Endothelial cell of umbilical vein (primary cell): ENCODE measurements at regions not wholly inside any gene's neighbourhood (a gene's known extent, or its start where the extent isn't known, plus 50 kb on each side); places are given as distances from the start of the nearest gene placed in this dataset.

Experiments
- BruUV-seq: library from RNA; stranded (reverse); fragments of 400-500 nt; replicated peaks from 2 replicates; lab custom pipeline; 2021; lab: Mats Ljungman, UMichigan
- CTCF ChIA-PET: fragments of 300-600, 350-600 bp; sonication (Branson Sonifier 250); formaldehyde crosslinking; loops from one replicate; lab custom pipeline; 2021; ENCODE audit warnings: antibody characterized with exemption, inconsistent platforms; lab: Charles Lee
- POLR2A ChIA-PET: fragments of 300-600, 350-600 bp; sonication (Branson Sonifier 250); formaldehyde crosslinking; loops from one replicate; lab custom pipeline; 2021; ENCODE audit warnings: antibody characterized with exemption, inconsistent platforms; lab: Charles Lee
- DNase-seq: peaks from one replicate; pipeline ENCODE4 v3.0.0-alpha.2; 2011; ENCODE audit warnings: low read depth, low spot score
- FAIRE-seq: peaks from 2 replicates; lab custom pipeline; 2011; peaks lifted over from hg19 to GRCh38; lab: Jason Lieb, UNC
- H2AFZ ChIP-seq: 2 replicates; pipeline ENCODE4 v1.6.0; 2012; ENCODE audit warnings: low read depth, low read length, control low read depth, inconsistent platforms
- H3K27ac ChIP-seq: 2 replicates; pipeline ENCODE4 v1.5.1; 2011; ENCODE audit warnings: low read depth, mild to moderate bottlenecking, control low read depth, low read length, moderate library complexity; ENCODE audit not compliant: insufficient read depth
- H3K27me3 ChIP-seq, 2 experiments: 2 replicates each; pipeline versions ENCODE4 v1.6.0 to v1.6.1; 2011; ENCODE audit warnings: low read length in 2 of 2, mixed read lengths in 1 of 2; ENCODE audit not compliant: control insufficient read depth in 2 of 2, insufficient read depth in 2 of 2
- H3K36me3 ChIP-seq, 2 experiments: 2 replicates in 1 of 2; 3 replicates in 1 of 2; pipeline ENCODE4 v1.5.1; 2011; ENCODE audit warnings: low read length in 2 of 2, mild to moderate bottlenecking in 1 of 2, moderate library complexity in 1 of 2; ENCODE audit not compliant: control insufficient read depth in 2 of 2, insufficient read depth in 2 of 2; ENCODE audit errors: extremely low read depth in 1 of 2
- H3K4me1 ChIP-seq: 3 replicates; pipeline ENCODE4 v1.5.1; 2011; ENCODE audit warnings: mild to moderate bottlenecking, low read length; ENCODE audit not compliant: control insufficient read depth, insufficient read depth; ENCODE audit errors: extremely low read depth
- H3K4me2 ChIP-seq: 2 replicates; pipeline ENCODE4 v1.6.1; 2011; ENCODE audit warnings: low read length, control low read depth, mixed read lengths; ENCODE audit not compliant: insufficient read depth
- H3K4me3 ChIP-seq, 3 experiments: fragments of 200-600 bp in 1 of 3; sonication (generic), shearing (Covaris generic) in 1 of 3; replicated peaks in 1 of 3; 2 replicates each; pipeline ENCODE4 v1.5.1; 2011 to 2016; ENCODE audit warnings: control low read depth in 3 of 3, low read length in 3 of 3, mild to moderate bottlenecking in 2 of 3, inconsistent platforms in 1 of 3, low read depth in 1 of 3, moderate library complexity in 1 of 3; ENCODE audit not compliant: insufficient read depth in 1 of 3
- H3K79me2 ChIP-seq: 2 replicates; pipeline ENCODE4 v1.6.0; 2012; ENCODE audit warnings: low read length, inconsistent platforms; ENCODE audit not compliant: control insufficient read depth, insufficient read depth
- H3K9ac ChIP-seq: replicated peaks from 2 replicates; pipeline ENCODE3; 2011; ENCODE audit warnings: low read length, control low read depth; ENCODE audit not compliant: insufficient read depth; ENCODE audit errors: extremely low read depth
- H3K9me1 ChIP-seq: replicated peaks from 3 replicates; pipeline ENCODE4 v1.6.0; 2011; ENCODE audit warnings: mild to moderate bottlenecking, low read length; ENCODE audit not compliant: control insufficient read depth, insufficient read depth; ENCODE audit errors: extremely low read depth
- H3K9me3 ChIP-seq: replicated peaks from 2 replicates; pipeline ENCODE4 v1.5.1; 2012; ENCODE audit warnings: low read length, inconsistent platforms; ENCODE audit not compliant: control insufficient read depth, insufficient read depth
- H4K20me1 ChIP-seq: replicated peaks from 2 replicates; pipeline ENCODE3; 2011; ENCODE audit warnings: mild to moderate bottlenecking, low read length; ENCODE audit not compliant: control insufficient read depth, insufficient read depth; ENCODE audit errors: extremely low read depth
- CTCF ChIP-seq, 2 donors: IDR thresholded peaks; 1 replicate in 1 of 2; 2 replicates in 1 of 2; pipeline ENCODE4 v1.5.1; 2011; ENCODE audit warnings: low read length in 2 of 2, mild to moderate bottlenecking in 2 of 2, moderate library complexity in 2 of 2, control low read depth in 1 of 2, inconsistent platforms in 1 of 2, low read depth in 1 of 2; ENCODE audit not compliant: insufficient read depth in 1 of 2; ENCODE audit errors: extremely low read depth in 1 of 2
- EZH2 ChIP-seq: IDR thresholded peaks from 2 replicates; pipeline ENCODE4 v1.6.1; 2012; ENCODE audit warnings: borderline replicate concordance, low read depth, mild to moderate bottlenecking, moderate library complexity, low read length, inconsistent platforms; ENCODE audit not compliant: severe bottlenecking
- FOS ChIP-seq: IDR thresholded peaks from 2 replicates; pipeline ENCODE4 v1.6.1; 2011; ENCODE audit warnings: mild to moderate bottlenecking, low read length, moderate library complexity, borderline replicate concordance; ENCODE audit not compliant: insufficient read depth
- GATA2 ChIP-seq: IDR thresholded peaks from 2 replicates; pipeline ENCODE4 v1.7.0; 2011; ENCODE audit warnings: low read depth, mild to moderate bottlenecking, moderate library complexity, mixed read lengths, low read length; ENCODE audit not compliant: insufficient read length, insufficient read depth
- JUN ChIP-seq: IDR thresholded peaks from 2 replicates; pipeline ENCODE4 v1.6.1; 2011; ENCODE audit warnings: borderline replicate concordance, low read depth; ENCODE audit not compliant: insufficient read length, insufficient read depth
- MAX ChIP-seq: IDR thresholded peaks from 2 replicates; pipeline ENCODE4 v1.6.1; 2011; ENCODE audit not compliant: insufficient read depth, insufficient read length
- MYC ChIP-seq: IDR thresholded peaks from one replicate; pipeline ENCODE4 v1.6.1; 2011; ENCODE audit warnings: mild to moderate bottlenecking, low read depth, low read length
- POLR2A ChIP-seq: IDR thresholded peaks from 2 replicates; pipeline ENCODE4 v1.6.1; 2012; ENCODE audit warnings: low read depth, mild to moderate bottlenecking, control low read depth, low read length
- POLR2AphosphoS5 ChIP-seq: IDR thresholded peaks from 2 replicates; pipeline ENCODE4 v1.6.1; 2012; ENCODE audit warnings: low read depth, mild to moderate bottlenecking, control low read depth, low read length, moderate library complexity; ENCODE audit not compliant: insufficient read depth
- dilution Hi-C: fragments of 300-500 bp; cut with MboI; formaldehyde crosslinking; loops from one replicate; pipeline ENCODE4 v1.15.0; 2019; ENCODE audit warnings: low sequenced_read_pairs; ENCODE audit not compliant: extremely low pct_ligation_motif_present
- intact Hi-C: fragments of 100-400 bp; cut with micrococcal nuclease; formaldehyde crosslinking; loops from one replicate; pipeline ENCODE4 v1.10.0; 2022

GRCh38 chr14:31988244-31988643, 88.9 kb upstream of the ARHGAP5 start:
- Histone ChIP-seq H2AFZ (no peak overlapping the region), H3K4me3 (no peak overlapping the region), H3K36me3 (no peaks in the 10 kb centered on the region), H3K9ac (no peak overlapping the region), H3K9me1 (no peaks in the 10 kb centered on the region), H3K27ac (no peak overlapping the region), H3K9me3 (no peaks in the 10 kb centered on the region), H3K4me1 (no peaks in the 10 kb centered on the region), H4K20me1 (no peaks in the 10 kb centered on the region), H3K4me2 (no peak overlapping the region), H3K27me3 (no peaks in the 10 kb centered on the region), H3K79me2 (no peaks in the 10 kb centered on the region)
- intact Hi-C loops (loop anchor here (2.0 kb wide), 1 partner anchor 75 kb away; no protein-coding TSS in a partner anchor), dilution Hi-C loops (no loop called here)
- ChIA-PET POLR2A (no interaction called here), CTCF (no interaction called here)
- TF ChIP-seq CTCF (IDR thresholded peaks at IDR 0.05; ENCODE audit: extremely low read depth in 1 of 2, insufficient read depth in 1 of 2, low read depth in 1 of 2, low read length in 2 of 2) (no peak), POLR2A (no peak), EZH2 (no peak), GATA2 (no peak), POLR2AphosphoS5 (no peak), JUN (no peak), MYC (no peak), MAX (no peak), FOS (no peak)
- no TSS peak for BruUV-seq
- no peak for DNase-seq
- FAIRE-seq = no peak
